Stimulated activated CD4-positive, alpha-beta T cell treated with anti-CD3 and anti-CD28 coated beads, Interleukin-12 subunit alpha, Interleukin-12 subunit beta, amount 100 ng/mL, for 4 hours (primary cell): ENCODE measurements at regions not wholly inside any gene's neighbourhood (a gene's known extent, or its start where the extent isn't known, plus 50 kb on each side); places are given as distances from the start of the nearest gene placed in this dataset.
"Not testable (repeated sequence)": the region's sequence is repeated elsewhere in the genome, so short reads cannot be mapped to it uniquely, and the experiment has no call there.

Source experiments
- DNase-seq: peaks from one replicate; pipeline ENCODE4 v3.0.0-alpha.2; 2020

GRCh38 chr4:19492606-19493005 is 759.1 kb upstream of the SLIT2 start:
- DNase-seq, result no peak

GRCh38 chr4:19486400-19486799 is 765.3 kb upstream of the SLIT2 start:
- no peak for DNase-seq

- DNase-seq, result no peak
These were observed 772.9 kb upstream of the SLIT2 start for GRCh38 chr4:19478791-19479190.

- no peak for DNase-seq
These were observed 778.1 kb upstream of the SLIT2 start for GRCh38 chr4:19473569-19473968.

- no peak for DNase-seq
These were observed 779.0 kb upstream of the SLIT2 start for GRCh38 chr4:19472666-19473065.

- not testable (repeated sequence) for DNase-seq
These were observed 781.7 kb upstream of the SLIT2 start for GRCh38 chr4:19470001-19470400.

GRCh38 chr4:19462117-19462516 is 789.6 kb upstream of the SLIT2 start:
- DNase-seq, result no peak

GRCh38 chr4:19455850-19456602 is 795.7 kb upstream of the SLIT2 start:
- DNase-seq, result no peak

GRCh38 chr4:19455196-19455595 is 796.5 kb upstream of the SLIT2 start:
- no peak for DNase-seq

GRCh38 chr4:19438233-19438632 is 813.5 kb upstream of the SLIT2 start:
- DNase-seq, result no peak

- no peak for DNase-seq
These were observed 814.7 kb upstream of the SLIT2 start for GRCh38 chr4:19437008-19437407.

GRCh38 chr4:19429684-19430083 is 822.0 kb upstream of the SLIT2 start:
- DNase-seq, result no peak

GRCh38 chr4:19425146-19425545 is 826.6 kb upstream of the SLIT2 start:
- no peak for DNase-seq

GRCh38 chr4:19417256-19417655 is 834.4 kb upstream of the SLIT2 start:
- DNase-seq, result no peak

- no peak for DNase-seq
These were observed 835.6 kb upstream of the SLIT2 start for GRCh38 chr4:19416146-19416545.

- DNase-seq, result no peak
These were observed 843.2 kb upstream of the SLIT2 start for GRCh38 chr4:19408490-19408889.

GRCh38 chr4:19406789-19407188 is 844.9 kb upstream of the SLIT2 start:
- no peak for DNase-seq

- DNase-seq, result no peak
These were observed 847.8 kb upstream of the SLIT2 start for GRCh38 chr4:19403786-19404370.

- no peak for DNase-seq
These were observed 849.1 kb upstream of the SLIT2 start for GRCh38 chr4:19402581-19403065.

GRCh38 chr4:19401301-19402080 is 850.2 kb upstream of the SLIT2 start:
- DNase-seq, result no peak

GRCh38 chr4:19400820-19401219 is 850.9 kb upstream of the SLIT2 start:
- no peak for DNase-seq

- DNase-seq, result no peak
These were observed 852.7 kb upstream of the SLIT2 start for GRCh38 chr4:19399001-19399400.

GRCh38 chr4:19386786-19387185 is 864.9 kb upstream of the SLIT2 start:
- no peak for DNase-seq
